Lower leg skin (tissue), 3 donors: ENCODE measurements at regions not wholly inside any gene's neighbourhood (a gene's known extent, or its start where the extent isn't known, plus 50 kb on each side); places are given as distances from the start of the nearest gene placed in this dataset.

Experiments
- CTCF ChIP-seq, 3 donors: fragments of 450-650 bp; IDR thresholded peaks; one replicate each; pipeline ENCODE4 v1.5.1; 2016; ENCODE audit warnings: antibody characterized with exemption in 3 of 3, mild to moderate bottlenecking in 3 of 3, moderate library complexity in 2 of 3
- POLR2A ChIP-seq, 2 donors: fragments of 450-650 bp; IDR thresholded peaks; one replicate each; pipeline ENCODE4 v1.6.1; 2016 to 2017; ENCODE audit warnings: antibody characterized with exemption in 2 of 2, mild to moderate bottlenecking in 1 of 2, moderate library complexity in 1 of 2

GRCh38 chr7:91618776-91619765 lies 261.4 kb downstream of the MTERF1 start:
- TF ChIP-seq CTCF (IDR thresholded peaks at IDR 0.05) (no peak), POLR2A (IDR thresholded peaks at IDR 0.05) (no peak)
